Caco-2 (cell line): ENCODE measurements at regions not wholly inside any gene's neighbourhood (a gene's known extent, or its start where the extent isn't known, plus 50 kb on each side); places are given as distances from the start of the nearest gene placed in this dataset.

ENCODE experiments used
- BruUV-seq: library from RNA; stranded (reverse); fragments of 400-500 nt; replicated peaks from 2 replicates; lab custom pipeline; 2021; lab: Mats Ljungman, UMichigan
- CTCF ChIA-PET: fragments of 300-600 bp; sonication (Branson Sonifier 250); formaldehyde crosslinking; loops from one replicate; lab custom pipeline; 2022; ENCODE audit warnings: antibody characterized with exemption; lab: Charles Lee
- POLR2A ChIA-PET: fragments of 300-600 bp; sonication (Branson Sonifier 250); formaldehyde crosslinking; loops from one replicate; lab custom pipeline; 2022; ENCODE audit warnings: antibody characterized with exemption; lab: Charles Lee
- DNase-seq, 2 experiments: peaks; one replicate each; pipeline versions ENCODE4 v3.0.0 to v3.0.0-alpha.2; 2020 to 2022
- H3K27me3 ChIP-seq: replicated peaks from 2 replicates; pipeline ENCODE4 v1.6.0; 2011; ENCODE audit warnings: low read length; ENCODE audit not compliant: control insufficient read depth, insufficient read depth
- H3K36me3 ChIP-seq: 2 replicates; pipeline ENCODE4 v1.5.1; 2011; ENCODE audit warnings: low read length; ENCODE audit not compliant: control insufficient read depth, insufficient read depth
- H3K4me1 ChIP-seq: fragments of 250-450 bp; sonication (Bioruptor Pico); 2 replicates; pipeline ENCODE4 v1.5.1; 2020; ENCODE audit warnings: mild to moderate bottlenecking
- H3K4me3 ChIP-seq: 2 replicates; pipeline ENCODE4 v1.5.1; 2011; ENCODE audit warnings: low read depth, mild to moderate bottlenecking, control low read depth, low read length
- H3K9me3 ChIP-seq: fragments of 250-450 bp; sonication (Bioruptor Pico); 2 replicates; pipeline ENCODE4 v1.5.1; 2020; ENCODE audit warnings: mild to moderate bottlenecking, moderate library complexity
- H3K27ac Mint-ChIP-seq: one replicate; pipeline ENCODE4 v1.8.0; 2022; ENCODE audit warnings: mixed read lengths; ENCODE audit not compliant: unreplicated experiment
- H3K27me3 Mint-ChIP-seq: one replicate; pipeline ENCODE4 v1.8.0; 2022; ENCODE audit warnings: mixed read lengths; ENCODE audit not compliant: insufficient read depth, unreplicated experiment
- H3K36me3 Mint-ChIP-seq: one replicate; pipeline ENCODE4 v1.8.0; 2022; ENCODE audit warnings: mild to moderate bottlenecking, mixed read lengths; ENCODE audit not compliant: insufficient read depth, unreplicated experiment
- H3K4me1 Mint-ChIP-seq: one replicate; pipeline ENCODE4 v1.8.0; 2022; ENCODE audit warnings: low read depth, mixed read lengths; ENCODE audit not compliant: unreplicated experiment
- H3K4me3 Mint-ChIP-seq: one replicate; pipeline ENCODE4 v1.8.0; 2022; ENCODE audit warnings: mild to moderate bottlenecking, moderate library complexity, mixed read lengths; ENCODE audit not compliant: unreplicated experiment
- H3K9me3 Mint-ChIP-seq: one replicate; pipeline ENCODE4 v1.8.0; 2022; ENCODE audit warnings: mixed read lengths; ENCODE audit not compliant: unreplicated experiment
- CTCF ChIP-seq, 2 experiments: fragments of 200-600 bp in 1 of 2; IDR thresholded peaks; 1 replicate in 1 of 2; 2 replicates in 1 of 2; pipeline versions ENCODE4 v1.5.1 to v1.8.0; 2011 to 2022; ENCODE audit warnings: antibody characterized with exemption in 1 of 2, control low read depth in 1 of 2, inconsistent platforms in 1 of 2, low read depth in 1 of 2, low read length in 1 of 2, mild to moderate bottlenecking in 1 of 2, moderate library complexity in 1 of 2; ENCODE audit not compliant: insufficient read depth in 1 of 2, severe bottlenecking in 1 of 2, unreplicated experiment in 1 of 2
- intact Hi-C: fragments of 100-400 bp; cut with micrococcal nuclease; formaldehyde crosslinking; loops from one replicate; pipeline ENCODE4 v1.10.0; 2022; ENCODE audit not compliant: unreplicated experiment

GRCh38 chr7:42426163-42426562 is 189.2 kb upstream of the GLI3 start:
- intact Hi-C loops: no loop called here
- no peak for DNase-seq
- ChIA-PET CTCF (no interaction called here), POLR2A (no interaction called here)
- Histone ChIP-seq H3K4me1 (no peaks in the 10 kb centered on the region), H3K9me3 (no peaks in the 10 kb centered on the region), H3K4me3 (no peak overlapping the region), H3K36me3 (no peaks in the 10 kb centered on the region), H3K27me3 (no peaks in the 10 kb centered on the region)
- BruUV-seq: no TSS peak
- peaks cover 10% of the 10 kb centered on the region for H3K27me3 Mint-ChIP-seq
- no peaks in the 10 kb centered on the region for H3K9me3 Mint-ChIP-seq
- TF ChIP-seq CTCF (IDR thresholded peaks at IDR 0.05; ENCODE audit: insufficient read depth in 1 of 2, low read depth in 1 of 2, low read length in 1 of 2, severe bottlenecking in 1 of 2, unreplicated experiment in 1 of 2): no peak
- no peak overlapping the region for H3K4me3 Mint-ChIP-seq
- no peaks in the 10 kb centered on the region for H3K36me3 Mint-ChIP-seq
- no peaks in the 10 kb centered on the region for H3K4me1 Mint-ChIP-seq
- H3K27ac Mint-ChIP-seq: no peak overlapping the region

- DNase-seq: no peak
- TF ChIP-seq CTCF (IDR thresholded peaks at IDR 0.05; ENCODE audit: insufficient read depth in 1 of 2, low read depth in 1 of 2, low read length in 1 of 2, severe bottlenecking in 1 of 2, unreplicated experiment in 1 of 2): no peak
- no TSS peak for BruUV-seq
- CTCF ChIA-PET: no interaction called here
- H3K9me3 ChIP-seq: no peaks in the 10 kb centered on the region
- no peak overlapping the region for H3K27ac Mint-ChIP-seq
- H3K27me3 ChIP-seq: no peaks in the 10 kb centered on the region
- no peaks in the 10 kb centered on the region for H3K36me3 ChIP-seq
- no peaks in the 10 kb centered on the region for H3K4me1 ChIP-seq
- no peaks in the 10 kb centered on the region for H3K27me3 Mint-ChIP-seq
- H3K4me3 Mint-ChIP-seq: no peak overlapping the region
- intact Hi-C loops: no loop called here
- H3K36me3 Mint-ChIP-seq: no peaks in the 10 kb centered on the region
- no peak overlapping the region for H3K4me3 ChIP-seq
- H3K4me1 Mint-ChIP-seq: no peaks in the 10 kb centered on the region
- H3K9me3 Mint-ChIP-seq: no peaks in the 10 kb centered on the region
- POLR2A ChIA-PET: no interaction called here
Measured at GRCh38 chr7:42414941-42415505, 178.0 kb upstream of the GLI3 start.

GRCh38 chr7:42414028-42414427 is 177.0 kb upstream of the GLI3 start:
- no peaks in the 10 kb centered on the region for H3K27me3 Mint-ChIP-seq
- no peaks in the 10 kb centered on the region for H3K9me3 Mint-ChIP-seq
- BruUV-seq: no TSS peak
- no peak overlapping the region for H3K27ac Mint-ChIP-seq
- H3K27me3 ChIP-seq: no peaks in the 10 kb centered on the region
- no peaks in the 10 kb centered on the region for H3K36me3 Mint-ChIP-seq
- no peak overlapping the region for H3K4me3 ChIP-seq
- H3K4me1 ChIP-seq: no peaks in the 10 kb centered on the region
- ChIA-PET POLR2A (no interaction called here), CTCF (no interaction called here)
- no peaks in the 10 kb centered on the region for H3K9me3 ChIP-seq
- H3K4me3 Mint-ChIP-seq: no peak overlapping the region
- no peaks in the 10 kb centered on the region for H3K4me1 Mint-ChIP-seq
- H3K36me3 ChIP-seq: no peaks in the 10 kb centered on the region
- no peak for TF ChIP-seq CTCF (IDR thresholded peaks at IDR 0.05; ENCODE audit: insufficient read depth in 1 of 2, low read depth in 1 of 2, low read length in 1 of 2, severe bottlenecking in 1 of 2, unreplicated experiment in 1 of 2)
- intact Hi-C loops: no loop called here
- DNase-seq: no peak
